Naive thymus-derived CD8-positive, alpha-beta T cell (primary cell): ENCODE measurements at regions not wholly inside any gene's neighbourhood (a gene's known extent, or its start where the extent isn't known, plus 50 kb on each side); places are given as distances from the start of the nearest gene placed in this dataset.
A peak's percentile ranks its signal among the peaks of the same experiment; 100 is the strongest.

Experiments
- ATAC-seq, 2 donors: fragments of 150-1000 bp; cut with Tn5 transposase in 1 of 2; sonication (Bioruptor Pico), chemical (Tn5 transposase) in 1 of 2; 1 replicate in 1 of 2; 2 replicates in 1 of 2; pipeline ENCODE4 v1.10.0; 2021; ENCODE audit warnings: mild to moderate bottlenecking in 2 of 2, moderate library complexity in 2 of 2
- POLR2A ChIA-PET: fragments of 350-600 bp; sonication (Branson Sonifier 250); formaldehyde crosslinking; loops from one replicate; lab custom pipeline; 2021; ENCODE audit warnings: antibody characterized with exemption; lab: Charles Lee
- DNase-seq, 10 donors: peaks; one replicate each; pipeline versions ENCODE4 v3.0.0 to v3.0.0-alpha.2; 2020 to 2022
- H3K27ac Mint-ChIP-seq, 10 donors: one replicate each; pipeline ENCODE4 v1.8.0; 2020 to 2022; ENCODE audit warnings: mild to moderate bottlenecking in 10 of 10, mixed read lengths in 10 of 10, moderate library complexity in 4 of 10, inconsistent platforms in 1 of 10
- H3K27me3 Mint-ChIP-seq, 5 donors: one replicate each; pipeline ENCODE4 v1.8.0; 2021 to 2022; ENCODE audit warnings: mixed read lengths in 5 of 5
- H3K36me3 Mint-ChIP-seq, 3 donors: one replicate each; pipeline ENCODE4 v1.8.0; 2020 to 2022; ENCODE audit warnings: mixed read lengths in 3 of 3, mild to moderate bottlenecking in 2 of 3, inconsistent platforms in 1 of 3
- H3K4me1 Mint-ChIP-seq, 4 donors: one replicate each; pipeline ENCODE4 v1.8.0; 2021 to 2022; ENCODE audit warnings: mixed read lengths in 4 of 4
- H3K4me3 Mint-ChIP-seq, 10 donors: one replicate each; pipeline ENCODE4 v1.8.0; 2020 to 2022; ENCODE audit warnings: mild to moderate bottlenecking in 10 of 10, mixed read lengths in 10 of 10, moderate library complexity in 6 of 10, inconsistent platforms in 1 of 10
- H3K9me3 Mint-ChIP-seq, 9 donors: one replicate each; pipeline ENCODE4 v1.8.0; 2020 to 2022; ENCODE audit warnings: mixed read lengths in 9 of 9, mild to moderate bottlenecking in 3 of 9, inconsistent platforms in 1 of 9, moderate library complexity in 1 of 9

GRCh38 chr6:1257778-1258177 lies 54.1 kb upstream of the FOXQ1 start:
- Mint-ChIP-seq H3K4me1 (no peaks in the 10 kb centered on the region), H3K27ac (no peak overlapping the region), H3K4me3 (no peak overlapping the region), H3K9me3 (no peaks in the 10 kb centered on the region), H3K27me3 (peaks cover 10 to 33% (median 23%) of the 10 kb centered on the region in 5 donors), H3K36me3 (no peaks in the 10 kb centered on the region)
- ATAC-seq (no peak), DNase-seq (no peak)
- POLR2A ChIA-PET: no interaction called here

DNA sequence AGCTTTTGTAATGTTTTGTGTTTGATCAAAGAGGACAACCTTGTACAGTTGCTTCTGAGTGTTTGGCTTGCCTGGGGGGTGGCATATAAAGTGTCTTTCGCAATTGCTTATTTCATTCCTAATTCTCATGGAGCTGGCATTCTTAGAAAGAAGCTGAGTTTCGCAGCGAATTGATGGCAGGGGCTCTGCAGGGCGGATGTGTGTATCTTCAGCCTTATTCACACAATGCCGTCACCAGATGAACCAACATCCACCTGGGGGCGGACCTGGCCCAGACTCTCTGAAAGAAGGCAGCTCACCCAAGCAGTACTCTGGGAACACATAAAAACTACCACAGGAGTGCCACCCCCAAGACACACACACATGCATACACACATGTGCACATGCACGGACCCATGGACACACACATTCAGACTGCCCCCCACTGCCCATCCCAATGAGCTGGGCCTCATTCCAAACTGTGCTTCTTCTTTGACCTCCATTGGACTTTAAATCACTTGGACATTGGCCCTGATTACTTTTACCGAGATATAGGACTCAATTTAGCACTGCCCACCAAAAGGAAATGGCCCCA lies 55.4 kb upstream of the FOXQ1 start:
- DNase-seq (no peak), ATAC-seq (no peak)
- POLR2A ChIA-PET: no interaction called here
- peaks cover 10 to 33% (median 21%) of the 10 kb centered on the region in 5 donors for H3K27me3 Mint-ChIP-seq
- no peaks in the 10 kb centered on the region for H3K4me1 Mint-ChIP-seq
- H3K27ac Mint-ChIP-seq: no peak overlapping the region
- H3K9me3 Mint-ChIP-seq: no peaks in the 10 kb centered on the region
- no peak overlapping the region for H3K4me3 Mint-ChIP-seq
- no peaks in the 10 kb centered on the region for H3K36me3 Mint-ChIP-seq

- POLR2A ChIA-PET: no interaction called here
Observed at GRCh38 chr6:1255636-1256365, 56.1 kb upstream of the FOXQ1 start.

GRCh38 chr6:1254326-1254725 lies 57.6 kb upstream of the FOXQ1 start:
- Mint-ChIP-seq H3K27me3 (peaks cover 8 to 35% (median 18%) of the 10 kb centered on the region in 5 donors), H3K27ac (no peak overlapping the region), H3K4me3 (no peak overlapping the region), H3K36me3 (no peaks in the 10 kb centered on the region), H3K9me3 (no peaks in the 10 kb centered on the region), H3K4me1 (no peaks in the 10 kb centered on the region)
- no peak for ATAC-seq
- DNase-seq: no peak
- POLR2A ChIA-PET: no interaction called here

More at GRCh38 chr6:1255636-1256365, 56.1 kb upstream of the FOXQ1 start:
- no peak for ATAC-seq
- Mint-ChIP-seq H3K4me3 (no peak overlapping the region), H3K27ac (no peak overlapping the region), H3K27me3 (peaks cover 9 to 34% (median 21%) of the 10 kb centered on the region in 5 donors), H3K4me1 (no peaks in the 10 kb centered on the region), H3K36me3 (no peaks in the 10 kb centered on the region), H3K9me3 (no peaks in the 10 kb centered on the region)
- DNase-seq: no peak

DNA sequence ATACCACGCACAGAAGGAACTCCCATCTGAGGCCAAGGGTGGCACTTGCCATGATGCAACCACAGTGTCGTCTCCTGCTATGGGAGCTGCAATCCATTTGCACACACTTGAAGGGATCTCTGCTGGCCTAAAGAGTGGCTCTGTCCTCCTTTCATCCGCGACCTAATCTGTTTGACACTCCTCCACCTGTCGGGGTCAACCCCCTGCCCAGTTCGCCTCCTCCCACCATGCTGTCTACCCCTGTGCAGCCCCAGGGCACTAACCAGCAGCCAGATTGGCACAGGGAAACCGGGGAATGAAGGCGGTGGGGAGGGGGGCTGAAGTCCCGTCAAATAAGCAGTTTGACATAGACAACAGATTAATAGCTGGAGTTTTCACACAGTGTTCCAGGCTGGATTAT lies 58.1 kb upstream of the FOXQ1 start:
- ATAC-seq (no peak), DNase-seq (no peak)
- peaks cover 10 to 37% (median 19%) of the 10 kb centered on the region in 5 donors for H3K27me3 Mint-ChIP-seq
- H3K36me3 Mint-ChIP-seq: no peaks in the 10 kb centered on the region
- H3K4me3 Mint-ChIP-seq: no peak overlapping the region
- POLR2A ChIA-PET: no interaction called here
- H3K27ac Mint-ChIP-seq: peak overlapping the region in 1 of 10 donors; percentile 35
- no peaks in the 10 kb centered on the region for H3K4me1 Mint-ChIP-seq
- no peaks in the 10 kb centered on the region for H3K9me3 Mint-ChIP-seq

DNA sequence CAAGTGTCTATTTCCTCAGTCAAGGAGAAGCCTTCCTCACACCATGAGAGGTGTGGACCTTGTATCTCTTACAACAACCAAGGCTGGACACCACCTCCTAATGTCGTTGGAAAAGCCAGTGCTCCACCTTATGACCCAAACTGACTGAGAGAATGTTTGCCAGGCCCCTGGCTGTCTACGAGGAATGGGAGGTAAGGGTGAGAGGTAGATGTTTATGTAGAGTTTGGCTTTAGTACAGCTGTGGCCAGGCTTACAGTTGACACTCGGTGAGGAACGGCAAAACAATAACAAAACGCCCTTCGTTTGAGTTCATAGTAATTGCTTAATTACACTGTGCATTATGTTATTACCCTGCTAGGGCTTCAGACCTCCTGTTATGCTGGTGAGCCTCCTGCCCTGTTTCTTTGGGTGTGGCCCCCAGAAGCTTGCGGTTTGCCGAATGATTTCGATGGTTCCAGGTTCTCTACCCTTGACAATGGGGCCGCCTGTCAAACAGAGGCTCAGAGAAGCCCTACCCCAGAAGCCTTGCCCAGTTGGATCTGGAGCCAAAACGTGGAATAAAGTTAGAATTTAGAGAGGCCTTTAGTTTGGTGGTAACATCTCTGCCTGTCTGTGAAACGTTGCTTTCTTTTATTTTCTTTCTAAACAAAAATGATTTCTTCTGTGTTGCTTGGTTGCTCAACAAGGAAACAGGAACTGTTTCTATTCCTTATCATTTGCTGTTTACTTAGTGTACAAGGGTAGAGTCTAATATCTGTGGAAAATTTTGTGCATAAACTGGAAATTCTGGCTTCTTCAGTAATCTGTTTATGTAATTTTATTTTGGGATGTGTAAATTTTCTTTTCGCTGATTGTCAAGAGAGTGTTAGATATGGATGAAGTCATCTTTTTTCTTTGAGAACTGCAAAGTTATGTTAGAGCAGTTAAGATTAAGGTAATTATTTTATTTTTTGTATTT lies 60.4 kb upstream of the FOXQ1 start:
- no peak for ATAC-seq
- POLR2A ChIA-PET: no interaction called here
- no peaks in the 10 kb centered on the region for H3K9me3 Mint-ChIP-seq
- no peaks in the 10 kb centered on the region for H3K36me3 Mint-ChIP-seq
- no peaks in the 10 kb centered on the region for H3K4me1 Mint-ChIP-seq
- no peak for DNase-seq
- H3K27ac Mint-ChIP-seq: no peak overlapping the region
- H3K27me3 Mint-ChIP-seq: peaks cover 7 to 31% (median 20%) of the 10 kb centered on the region in 5 donors
- no peak overlapping the region for H3K4me3 Mint-ChIP-seq

DNA sequence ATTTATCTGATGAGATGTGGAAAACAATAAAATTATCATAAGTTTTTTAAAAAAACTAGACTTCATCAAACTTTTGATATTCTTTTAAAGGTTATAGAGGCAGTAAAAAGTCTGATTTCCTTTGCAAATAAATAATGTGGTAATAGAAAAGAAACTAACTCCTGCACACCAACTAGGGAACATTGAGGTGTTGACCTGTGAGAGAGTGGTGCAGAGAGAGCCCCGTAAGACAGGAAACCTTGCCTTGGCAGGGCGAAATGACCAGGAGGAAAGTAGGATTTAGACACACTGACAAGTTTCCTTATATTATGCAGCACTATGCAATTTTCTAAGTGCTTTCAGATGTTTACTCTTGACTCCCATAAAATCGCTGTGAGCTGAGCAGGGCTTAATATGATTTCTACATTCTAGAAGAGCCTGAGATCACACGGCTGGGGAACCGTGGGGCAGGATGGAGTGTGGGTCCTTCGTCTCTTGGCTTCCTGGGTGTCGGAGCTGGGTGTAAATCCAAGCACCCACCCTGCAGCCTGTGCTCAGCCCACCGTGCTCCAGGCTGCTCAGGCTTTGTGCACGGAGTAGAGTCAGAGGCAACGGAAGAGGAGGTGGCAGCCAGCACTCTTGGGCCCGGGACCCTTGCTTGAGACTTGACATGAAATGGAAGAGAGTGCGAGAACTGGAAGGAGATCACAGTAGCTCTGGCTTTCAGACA lies 61.3 kb upstream of the FOXQ1 start:
- Mint-ChIP-seq H3K4me3 (no peak overlapping the region), H3K4me1 (no peaks in the 10 kb centered on the region), H3K9me3 (no peaks in the 10 kb centered on the region), H3K27ac (no peak overlapping the region), H3K36me3 (no peaks in the 10 kb centered on the region), H3K27me3 (peaks cover 7 to 25% (median 17%) of the 10 kb centered on the region in 5 donors)
- DNase-seq (no peak), ATAC-seq (no peak)
- POLR2A ChIA-PET: no interaction called here

- POLR2A ChIA-PET: no interaction called here
- no peak overlapping the region for H3K4me3 Mint-ChIP-seq
- no peak overlapping the region for H3K27ac Mint-ChIP-seq
- no peak for DNase-seq
- no peaks in the 10 kb centered on the region for H3K4me1 Mint-ChIP-seq
- H3K27me3 Mint-ChIP-seq: peaks cover 3 to 17% (median 6%) of the 10 kb centered on the region in 5 donors
- no peaks in the 10 kb centered on the region for H3K9me3 Mint-ChIP-seq
- H3K36me3 Mint-ChIP-seq: no peaks in the 10 kb centered on the region
- ATAC-seq: no peak
Observed at GRCh38 chr6:1247894-1248293, 64.0 kb upstream of the FOXQ1 start.

DNA sequence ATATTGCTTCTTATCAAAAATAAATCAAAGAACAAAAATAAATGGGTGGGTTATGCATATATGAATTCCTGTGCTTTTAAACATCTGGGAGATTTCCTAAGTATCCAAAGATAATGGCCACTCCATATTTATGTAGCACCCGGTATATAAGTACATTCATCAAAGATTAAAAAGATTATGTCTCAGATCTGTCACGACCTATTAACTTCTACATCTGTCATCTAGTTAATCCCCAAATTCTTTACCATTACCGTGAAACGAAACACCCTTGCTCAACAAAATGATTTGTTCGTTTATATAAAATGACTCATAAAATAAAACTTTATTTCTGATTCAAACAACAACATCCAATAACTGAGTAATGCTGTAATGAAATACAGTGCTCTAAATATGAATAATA lies 64.8 kb upstream of the FOXQ1 start:
- Mint-ChIP-seq H3K4me1 (no peaks in the 10 kb centered on the region), H3K27ac (no peak overlapping the region), H3K9me3 (no peaks in the 10 kb centered on the region), H3K27me3 (peaks cover 3 to 15% (median 9%) of the 10 kb centered on the region in 5 donors), H3K36me3 (no peaks in the 10 kb centered on the region), H3K4me3 (no peak overlapping the region)
- POLR2A ChIA-PET: no interaction called here
- ATAC-seq: no peak
- DNase-seq: no peak

- DNase-seq (no peak), ATAC-seq (no peak)
- Mint-ChIP-seq H3K9me3 (no peaks in the 10 kb centered on the region), H3K4me3 (no peak overlapping the region), H3K4me1 (no peaks in the 10 kb centered on the region), H3K27me3 (peaks cover 3 to 15% (median 9%) of the 10 kb centered on the region in 5 donors), H3K27ac (no peak overlapping the region), H3K36me3 (no peaks in the 10 kb centered on the region)
- POLR2A ChIA-PET: no interaction called here
Observed at GRCh38 chr6:1244941-1245340, 67.0 kb upstream of the FOXQ1 start.

- H3K27ac Mint-ChIP-seq: no peak overlapping the region
- POLR2A ChIA-PET: no interaction called here
- H3K27me3 Mint-ChIP-seq: peaks cover 3 to 13% (median 12%) of the 10 kb centered on the region in 5 donors
- DNase-seq (no peak), ATAC-seq (no peak)
- H3K36me3 Mint-ChIP-seq: no peaks in the 10 kb centered on the region
- no peak overlapping the region for H3K4me3 Mint-ChIP-seq
- no peaks in the 10 kb centered on the region for H3K9me3 Mint-ChIP-seq
- no peaks in the 10 kb centered on the region for H3K4me1 Mint-ChIP-seq
Observed at GRCh38 chr6:1244278-1244677, 67.6 kb upstream of the FOXQ1 start.

- Mint-ChIP-seq H3K4me1 (no peaks in the 10 kb centered on the region), H3K9me3 (no peaks in the 10 kb centered on the region), H3K4me3 (no peak overlapping the region), H3K27ac (no peak overlapping the region), H3K27me3 (peaks cover 5 to 30% (median 28%) of the 10 kb centered on the region in 5 donors), H3K36me3 (no peaks in the 10 kb centered on the region)
- no peak for DNase-seq
- POLR2A ChIA-PET: no interaction called here
- no peak for ATAC-seq
Observed at GRCh38 chr6:1242446-1242845, 69.5 kb upstream of the FOXQ1 start.
